SKM-1 treated with dmso at 0.1 percent for 144 hours (cell line): ENCODE measurements at regions not wholly inside any gene's neighbourhood (a gene's known extent, or its start where the extent isn't known, plus 50 kb on each side); places are given as distances from the start of the nearest gene placed in this dataset.
"Not testable (repeated sequence)": the region's sequence is repeated elsewhere in the genome, so short reads cannot be mapped to it uniquely, and the experiment has no call there.

ENCODE experiments used
- DNase-seq: peaks from one replicate; lab custom pipeline; 2025; ENCODE audit not compliant: unreplicated experiment; lab: John Stamatoyannopoulos, UW

- DNase-seq = no peak
These were observed 341.7 kb upstream of the TYRP1 start for GRCh38 chr9:12351293-12352044.

GRCh38 chr9:12352045-12352315, 341.2 kb upstream of the TYRP1 start:
- no peak for DNase-seq

- no peak for DNase-seq
These were observed 329.7 kb upstream of the TYRP1 start for GRCh38 chr9:12363439-12363838.

GRCh38 chr9:12368569-12368968, 324.6 kb upstream of the TYRP1 start:
- DNase-seq = no peak

- no peak for DNase-seq
These were observed 301.2 kb upstream of the TYRP1 start for GRCh38 chr9:12391839-12392509.

- DNase-seq = peak; percentile 4
These were observed 299.1 kb upstream of the TYRP1 start for GRCh38 chr9:12394105-12394504.

- DNase-seq = no peak
These were observed 289.5 kb upstream of the TYRP1 start for GRCh38 chr9:12403721-12404120.

GRCh38 chr9:12413986-12414385, 279.2 kb upstream of the TYRP1 start:
- DNase-seq = no peak

- DNase-seq = no peak
These were observed 278.7 kb upstream of the TYRP1 start for GRCh38 chr9:12414514-12414913.

- DNase-seq = no peak
These were observed 277.8 kb upstream of the TYRP1 start for GRCh38 chr9:12415361-12415760.

- no peak for DNase-seq
These were observed 276.5 kb upstream of the TYRP1 start for GRCh38 chr9:12416716-12417115.

GRCh38 chr9:12424243-12424642, 268.9 kb upstream of the TYRP1 start:
- no peak for DNase-seq

GRCh38 chr9:12425878-12426864, 267.0 kb upstream of the TYRP1 start:
- peak; percentile 2 for DNase-seq

GRCh38 chr9:12439267-12439666, 253.9 kb upstream of the TYRP1 start:
- no peak for DNase-seq

GRCh38 chr9:12441080-12441479, 252.1 kb upstream of the TYRP1 start:
- DNase-seq = not testable (repeated sequence)

- DNase-seq = no peak
These were observed 251.7 kb upstream of the TYRP1 start for GRCh38 chr9:12441506-12441905.

GRCh38 chr9:12448246-12448645, 244.9 kb upstream of the TYRP1 start:
- no peak for DNase-seq

GRCh38 chr9:12457237-12457636, 235.9 kb upstream of the TYRP1 start:
- DNase-seq = no peak

- DNase-seq = no peak
These were observed 231.3 kb upstream of the TYRP1 start for GRCh38 chr9:12461763-12462460.

GRCh38 chr9:12462861-12463260, 230.3 kb upstream of the TYRP1 start:
- DNase-seq = no peak

GRCh38 chr9:12463641-12464040, 229.5 kb upstream of the TYRP1 start:
- DNase-seq = no peak
